Loucy (cell line): ENCODE measurements at regions not wholly inside any gene's neighbourhood (a gene's known extent, or its start where the extent isn't known, plus 50 kb on each side); places are given as distances from the start of the nearest gene placed in this dataset.
"Not testable (repeated sequence)": the region's sequence is repeated elsewhere in the genome, so short reads cannot be mapped to it uniquely, and the experiment has no call there.

Experiments used
- H2AFZ ChIP-seq: fragments of 200-600 bp; sonication (generic); 2 replicates; pipeline ENCODE4 v1.6.0; 2016; ENCODE audit warnings: antibody characterized with exemption, mild to moderate bottlenecking, low read length, moderate library complexity
- H3F3A ChIP-seq: fragments of 200-600 bp; 2 replicates; pipeline ENCODE4 v1.6.0; 2016; ENCODE audit warnings: antibody characterized with exemption, low read depth, mild to moderate bottlenecking
- H3K27me3 ChIP-seq: fragments of 200-600 bp; sonication (generic); 2 replicates; pipeline ENCODE4 v1.6.1; 2014; ENCODE audit warnings: low read length, mild to moderate bottlenecking; ENCODE audit not compliant: insufficient read depth, poor library complexity, severe bottlenecking
- H3K36me3 ChIP-seq: fragments of 200-600 bp; sonication (generic); 2 replicates; pipeline ENCODE4 v1.6.1; 2016; ENCODE audit warnings: low read length; ENCODE audit not compliant: insufficient read depth
- H3K4me1 ChIP-seq: fragments of 200-600 bp; sonication (generic); 2 replicates; pipeline ENCODE4 v1.5.1; 2014; ENCODE audit warnings: low read length, mild to moderate bottlenecking; ENCODE audit not compliant: insufficient read depth, poor library complexity, severe bottlenecking
- H3K4me2 ChIP-seq: fragments of 200-600 bp; sonication (generic); 2 replicates; pipeline ENCODE4 v1.6.0; 2014; ENCODE audit warnings: antibody characterized with exemption, low read length, low read depth, mild to moderate bottlenecking; ENCODE audit not compliant: poor library complexity, severe bottlenecking
- H3K4me3 ChIP-seq: fragments of 200-600 bp; sonication (generic); 2 replicates; pipeline ENCODE4 v1.5.1; 2014; ENCODE audit warnings: low read length, mild to moderate bottlenecking, mixed read lengths; ENCODE audit not compliant: poor library complexity, severe bottlenecking
- H3K79me2 ChIP-seq: fragments of 200-600 bp; sonication (generic); 2 replicates; pipeline ENCODE4 v1.6.1; 2014; ENCODE audit warnings: low read length; ENCODE audit not compliant: insufficient read depth
- H3K9ac ChIP-seq: fragments of 200-600 bp; sonication (generic); 2 replicates; pipeline ENCODE4 v1.6.0; 2014; ENCODE audit warnings: mild to moderate bottlenecking, low read depth, low read length, moderate library complexity; ENCODE audit not compliant: poor library complexity, severe bottlenecking
- H3K9me2 ChIP-seq: fragments of 200-600 bp; sonication (generic); replicated peaks from 2 replicates; pipeline ENCODE4 v1.6.1; 2016; ENCODE audit warnings: low read depth, low read length, mixed read lengths
- H3K9me3 ChIP-seq: fragments of 200-600 bp; sonication (generic); 2 replicates; pipeline ENCODE4 v1.6.1; 2014; ENCODE audit warnings: mild to moderate bottlenecking, antibody characterized with exemption, low read length, low read depth; ENCODE audit not compliant: insufficient read depth
- H4K20me1 ChIP-seq: fragments of 200-600 bp; sonication (generic); 2 replicates; pipeline ENCODE4 v1.6.0; 2014; ENCODE audit warnings: antibody characterized with exemption, low read length, mild to moderate bottlenecking; ENCODE audit not compliant: insufficient read depth, poor library complexity, severe bottlenecking
- CTCF ChIP-seq: fragments of 200-600 bp; sonication (generic); conservative IDR thresholded peaks from 2 replicates; pipeline ENCODE4 v1.5.1; 2014; ENCODE audit warnings: mild to moderate bottlenecking, antibody characterized with exemption, low read length
- EZH2phosphoT487 ChIP-seq: fragments of 200-600 bp; IDR thresholded peaks from 2 replicates; pipeline ENCODE4 v1.6.1; 2018; ENCODE audit warnings: antibody characterized with exemption, mild to moderate bottlenecking, moderate library complexity, borderline replicate concordance

GRCh38 chr6:21340573-21340972 lies 253.0 kb upstream of the SOX4 start:
- Histone ChIP-seq H3K4me2 (no peak overlapping the region), H3K4me1 (no peaks in the 10 kb centered on the region), H3K79me2 (no peaks in the 10 kb centered on the region), H3K4me3 (no peak overlapping the region), H3K36me3 (no peaks in the 10 kb centered on the region), H2AFZ (no peak overlapping the region), H3K9ac (no peak overlapping the region), H3F3A (no peaks in the 10 kb centered on the region), H3K9me2 (no peaks in the 10 kb centered on the region), H3K9me3 (no peaks in the 10 kb centered on the region), H3K27me3 (no peaks in the 10 kb centered on the region), H4K20me1 (no peaks in the 10 kb centered on the region)
- TF ChIP-seq EZH2phosphoT487 (no peak), CTCF (no peak)

GRCh38 chr6:21341910-21342309 lies 251.6 kb upstream of the SOX4 start:
- Histone ChIP-seq H3K4me3 (no peak overlapping the region), H3F3A (no peaks in the 10 kb centered on the region), H3K4me1 (peaks cover 2% of the 10 kb centered on the region), H3K4me2 (no peak overlapping the region), H3K9me2 (no peaks in the 10 kb centered on the region), H3K27me3 (no peaks in the 10 kb centered on the region), H3K36me3 (no peaks in the 10 kb centered on the region), H3K9me3 (no peaks in the 10 kb centered on the region), H3K9ac (no peak overlapping the region), H3K79me2 (no peaks in the 10 kb centered on the region), H2AFZ (no peak overlapping the region), H4K20me1 (no peaks in the 10 kb centered on the region)
- TF ChIP-seq CTCF (no peak), EZH2phosphoT487 (no peak)

GRCh38 chr6:21342501-21342900 lies 251.1 kb upstream of the SOX4 start:
- no peaks in the 10 kb centered on the region for H3K9me2 ChIP-seq
- no peak overlapping the region for H3K4me2 ChIP-seq
- H3K4me3 ChIP-seq: no peak overlapping the region
- no peaks in the 10 kb centered on the region for H3K27me3 ChIP-seq
- no peaks in the 10 kb centered on the region for H3K36me3 ChIP-seq
- H2AFZ ChIP-seq: no peak overlapping the region
- no peaks in the 10 kb centered on the region for H3F3A ChIP-seq
- no peak overlapping the region for H3K9ac ChIP-seq
- no peak for TF ChIP-seq CTCF
- no peak for TF ChIP-seq EZH2phosphoT487
- H3K79me2 ChIP-seq: no peaks in the 10 kb centered on the region
- H3K9me3 ChIP-seq: no peaks in the 10 kb centered on the region
- no peaks in the 10 kb centered on the region for H4K20me1 ChIP-seq
- peaks cover 5% of the 10 kb centered on the region for H3K4me1 ChIP-seq

- not testable (repeated sequence) for H3K4me3 ChIP-seq, H3K9me2 ChIP-seq, H3K4me2 ChIP-seq, H2AFZ ChIP-seq, H3K27me3 ChIP-seq, H4K20me1 ChIP-seq, H3F3A ChIP-seq, H3K36me3 ChIP-seq, H3K9ac ChIP-seq, H3K9me3 ChIP-seq, H3K79me2 ChIP-seq, H3K4me1 ChIP-seq
These were observed 247.8 kb upstream of the SOX4 start for GRCh38 chr6:21345704-21346103.
